ENCODE measurements at regions not wholly inside any gene's neighbourhood (a gene's known extent, or its start where the extent isn't known, plus 50 kb on each side); places are given as distances from the start of the nearest gene placed in this dataset.
"Not testable (repeated sequence)": the region's sequence is repeated elsewhere in the genome, so short reads cannot be mapped to it uniquely, and the experiment has no call there.

GRCh38 chr4:28386776-28387175, 1526.1 kb downstream of the STIM2 start:
- DNase-seq (ENCODE audit: low read depth in 2 of 2): no peak

- no peak for DNase-seq (ENCODE audit: low read depth in 2 of 2)
Measured at GRCh38 chr4:28388471-28388870, 1527.8 kb downstream of the STIM2 start.

- DNase-seq (ENCODE audit: low read depth in 2 of 2): no peak
Measured at GRCh38 chr4:28391877-28392276, 1531.2 kb downstream of the STIM2 start.

- no peak for DNase-seq (ENCODE audit: low read depth in 2 of 2)
Measured at GRCh38 chr4:28402751-28403150, 1542.1 kb downstream of the STIM2 start.

GRCh38 chr4:28421221-28421620, 1560.6 kb downstream of the STIM2 start:
- DNase-seq (ENCODE audit: low read depth in 2 of 2): no peak

- no peak for DNase-seq (ENCODE audit: low read depth in 2 of 2)
Measured at GRCh38 chr4:28426251-28426650, 1565.6 kb downstream of the STIM2 start.

- no peak for DNase-seq (ENCODE audit: low read depth in 2 of 2)
Measured at GRCh38 chr4:28427306-28428085, 1566.9 kb downstream of the STIM2 start.

GRCh38 chr4:28432348-28433025, 1571.8 kb downstream of the STIM2 start:
- no peak for DNase-seq (ENCODE audit: low read depth in 2 of 2)

- DNase-seq (ENCODE audit: low read depth in 2 of 2): no peak
Measured at GRCh38 chr4:28435314-28435713, 1574.7 kb downstream of the STIM2 start.

GRCh38 chr4:28436191-28437080, 1575.8 kb downstream of the STIM2 start:
- DNase-seq (ENCODE audit: low read depth in 2 of 2): no peak

GRCh38 chr4:28443371-28443770, 1582.7 kb downstream of the STIM2 start:
- no peak for DNase-seq (ENCODE audit: low read depth in 2 of 2)

- DNase-seq (ENCODE audit: low read depth in 2 of 2): no peak
Measured at GRCh38 chr4:28443801-28444412, 1583.3 kb downstream of the STIM2 start.

GRCh38 chr4:28444886-28445496, 1584.3 kb downstream of the STIM2 start:
- DNase-seq (ENCODE audit: low read depth in 2 of 2): no peak

GRCh38 chr4:28449085-28449484, 1588.4 kb downstream of the STIM2 start:
- DNase-seq (ENCODE audit: low read depth in 2 of 2): no peak

GRCh38 chr4:28451346-28451745, 1590.7 kb downstream of the STIM2 start:
- no peak for DNase-seq (ENCODE audit: low read depth in 2 of 2)

GRCh38 chr4:28462766-28463700, 1602.4 kb downstream of the STIM2 start:
- DNase-seq (ENCODE audit: low read depth in 2 of 2): no peak

GRCh38 chr4:28464823-28465222, 1604.2 kb downstream of the STIM2 start:
- DNase-seq (ENCODE audit: low read depth in 2 of 2): no peak

- not testable (repeated sequence) for DNase-seq (ENCODE audit: low read depth in 2 of 2)
Measured at GRCh38 chr4:28466886-28467285, 1606.2 kb downstream of the STIM2 start.

- no peak for DNase-seq (ENCODE audit: low read depth in 2 of 2)
Measured at GRCh38 chr4:28469387-28469786, 1608.7 kb downstream of the STIM2 start.

GRCh38 chr4:28469886-28470285, 1609.2 kb downstream of the STIM2 start:
- no peak for DNase-seq (ENCODE audit: low read depth in 2 of 2)
